Stromal cell of bone marrow (primary cell): ENCODE measurements at regions not wholly inside any gene's neighbourhood (a gene's known extent, or its start where the extent isn't known, plus 50 kb on each side); places are given as distances from the start of the nearest gene placed in this dataset.

ENCODE experiments used
- DNase-seq: peaks from one replicate; pipeline ENCODE4 v3.0.0-alpha.2; 2012; ENCODE audit warnings: low read depth

DNA sequence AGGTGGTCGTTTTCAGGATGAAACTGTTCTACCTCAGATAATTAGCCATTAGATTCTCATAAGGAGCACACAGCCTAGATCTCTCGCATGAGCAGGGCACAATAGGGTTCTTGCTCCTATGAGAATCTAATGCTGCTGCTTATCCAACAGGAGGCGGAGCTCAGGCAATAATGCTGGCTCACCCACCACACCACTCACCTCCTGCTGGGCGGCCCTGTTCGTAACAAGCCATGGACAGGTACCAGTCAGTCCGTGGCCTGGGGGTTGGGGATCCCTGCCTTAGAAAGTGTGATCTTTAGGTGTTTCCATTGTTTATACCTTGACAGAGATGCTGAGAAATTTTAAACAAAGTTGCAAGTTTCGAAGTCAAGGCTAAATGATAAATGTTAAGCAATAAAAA is 344.6 kb upstream of the HTR2A start:
- DNase-seq, result no peak

DNA sequence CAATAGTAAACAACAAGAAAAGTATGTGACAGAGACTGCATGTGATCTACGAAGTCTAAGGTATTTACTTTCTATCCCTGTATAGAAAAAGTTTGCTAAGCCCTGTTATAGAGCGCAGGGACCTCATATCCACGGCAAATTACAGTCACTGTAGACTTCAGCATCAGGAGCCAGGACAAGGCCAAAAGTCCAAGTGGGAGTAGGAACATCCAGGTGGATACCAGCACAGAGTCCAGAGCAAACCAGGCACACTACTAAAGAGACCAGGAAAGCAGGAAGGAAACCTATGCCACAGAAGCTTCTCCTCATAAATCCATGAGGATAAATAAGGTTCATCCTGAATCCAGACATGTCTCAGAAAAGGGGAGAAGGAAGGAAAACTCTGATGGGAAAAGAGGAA is 342.2 kb upstream of the HTR2A start:
- DNase-seq, result no peak

DNA sequence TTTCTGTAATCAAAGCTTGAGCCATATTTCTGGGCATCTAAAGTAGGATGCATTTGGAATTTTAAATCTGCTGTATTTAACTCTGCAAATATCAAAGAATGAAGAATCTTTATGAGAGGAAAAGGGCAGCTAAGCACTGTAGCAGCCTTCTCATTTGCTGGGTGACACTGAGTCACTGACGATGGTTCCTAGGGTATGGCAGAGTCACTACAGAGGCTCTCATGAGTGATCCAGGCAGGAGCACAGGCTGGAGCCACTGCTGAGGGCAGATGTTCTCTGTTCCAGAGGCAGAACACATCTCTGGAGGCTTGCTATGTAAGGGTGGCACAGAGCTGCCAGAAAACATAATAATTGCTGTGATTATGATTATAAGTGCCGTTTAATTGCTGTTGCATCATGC is 340.7 kb upstream of the HTR2A start:
- DNase-seq, result no peak

- DNase-seq, result no peak
These were observed 336.9 kb upstream of the HTR2A start for GRCh38 chr13:47233734-47234133.

DNA sequence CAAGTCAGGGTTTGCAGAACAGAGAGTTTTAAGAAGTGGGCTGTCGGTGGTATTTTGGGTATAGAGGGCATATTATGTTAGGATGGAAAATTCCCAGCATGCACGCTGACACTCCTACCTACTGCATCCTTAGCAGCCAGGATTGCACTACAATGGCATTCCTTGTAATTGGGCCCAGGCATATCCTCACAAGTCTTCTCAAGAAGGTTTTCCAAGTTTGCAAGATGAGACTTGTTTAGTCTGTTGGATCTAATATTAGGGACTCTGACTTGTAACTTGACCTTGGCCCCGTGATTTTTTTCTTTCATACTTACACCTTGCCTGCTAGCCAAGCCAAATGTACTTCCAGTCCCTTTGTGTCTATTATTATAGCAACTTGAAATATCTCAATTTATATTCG is 335.7 kb upstream of the HTR2A start:
- no peak for DNase-seq

DNA sequence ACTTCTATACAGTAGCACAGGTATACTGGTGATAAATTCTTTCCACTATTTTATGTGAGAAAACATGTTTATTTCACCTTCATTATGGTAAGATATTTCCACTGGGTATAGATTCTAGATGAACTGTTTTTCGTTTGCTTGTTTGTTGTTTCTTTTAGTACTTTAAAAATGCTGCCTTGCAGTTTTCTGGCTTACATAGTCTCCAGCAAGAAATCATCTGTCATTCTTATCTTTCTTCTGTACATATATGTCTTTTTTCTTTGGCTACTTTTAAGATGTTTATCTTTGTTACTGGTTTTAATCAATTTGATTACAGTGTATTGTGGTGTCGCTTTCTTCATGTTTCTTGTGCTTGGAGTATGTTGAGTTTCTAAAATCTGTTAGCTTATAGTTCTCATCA is 333.3 kb upstream of the HTR2A start:
- DNase-seq, result no peak

- no peak for DNase-seq
These were observed 329.7 kb upstream of the HTR2A start for GRCh38 chr13:47226516-47226915.

- no peak for DNase-seq
These were observed 323.7 kb upstream of the HTR2A start for GRCh38 chr13:47220453-47221140.

- DNase-seq, result no peak
These were observed 321.8 kb upstream of the HTR2A start for GRCh38 chr13:47218611-47219010.

DNA sequence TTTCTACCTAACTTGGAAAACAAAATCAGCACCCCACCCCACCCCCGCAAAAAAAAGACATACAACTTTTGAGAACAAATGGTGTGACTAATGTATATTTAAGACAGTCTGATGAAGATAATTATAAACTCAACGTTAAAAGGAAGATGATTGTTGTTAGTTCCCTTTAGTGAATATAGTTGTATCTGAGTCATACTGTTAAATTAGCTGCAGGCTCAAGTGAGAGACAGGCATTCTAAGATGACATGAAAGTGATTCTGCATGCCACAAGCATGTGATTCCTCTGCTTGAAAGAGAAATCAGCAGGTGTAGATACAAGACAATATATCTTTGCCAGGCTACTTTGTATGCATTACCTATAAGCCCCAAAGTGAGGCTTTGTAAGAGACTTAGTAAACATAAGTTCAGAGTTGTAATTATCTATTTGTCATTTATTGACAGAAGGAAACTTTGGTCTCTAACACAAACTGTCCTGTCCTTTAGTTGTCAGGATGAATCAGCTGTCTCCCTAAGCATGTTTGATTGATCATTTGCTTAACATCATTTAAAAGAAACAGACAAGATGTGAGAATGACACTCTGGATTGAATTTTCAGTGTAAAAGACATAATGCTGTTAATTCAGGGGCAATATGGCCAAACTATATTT is 319.4 kb upstream of the HTR2A start:
- DNase-seq, result no peak

- no peak for DNase-seq
These were observed 318.9 kb upstream of the HTR2A start for GRCh38 chr13:47215736-47216135.

DNA sequence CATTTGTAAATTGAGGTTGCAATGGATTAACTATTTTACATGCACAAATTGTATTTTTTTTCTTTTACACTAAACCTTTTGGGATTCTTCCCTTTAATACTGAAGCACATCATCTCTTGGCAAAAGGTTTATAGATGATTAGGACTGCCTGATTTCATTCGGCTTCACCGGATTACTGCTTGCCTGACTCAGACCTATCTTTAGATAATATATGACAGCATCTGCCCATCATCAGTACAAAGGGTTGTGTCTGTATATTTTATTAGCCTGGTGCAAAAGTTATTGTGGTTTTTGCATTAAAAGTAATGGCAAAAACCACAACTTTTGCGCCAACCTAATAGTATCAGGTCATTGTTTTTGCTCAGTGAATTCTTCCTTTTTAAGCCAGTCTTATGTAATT is 316.2 kb upstream of the HTR2A start:
- no peak for DNase-seq

GRCh38 chr13:47211106-47211505 is 314.3 kb upstream of the HTR2A start:
- no peak for DNase-seq

DNA sequence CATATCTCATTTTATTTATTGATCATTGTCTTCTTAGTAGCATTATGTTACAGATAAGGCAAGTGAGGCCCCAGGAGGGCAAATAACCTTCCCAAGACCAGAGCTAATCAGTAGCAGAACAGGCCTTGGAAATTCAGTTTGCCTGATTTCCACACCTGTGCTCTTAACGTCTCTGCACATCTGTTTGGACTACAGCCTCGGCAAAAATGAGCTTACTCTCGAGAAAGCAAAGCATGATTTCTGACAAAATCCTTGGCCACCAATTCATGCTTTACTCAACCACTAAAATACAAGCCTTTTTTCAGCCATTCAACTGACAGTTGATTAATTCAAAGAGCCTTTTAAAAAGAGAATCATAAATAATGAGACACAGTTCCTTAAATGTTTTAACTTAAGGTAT is 309.3 kb upstream of the HTR2A start:
- no peak for DNase-seq

DNA sequence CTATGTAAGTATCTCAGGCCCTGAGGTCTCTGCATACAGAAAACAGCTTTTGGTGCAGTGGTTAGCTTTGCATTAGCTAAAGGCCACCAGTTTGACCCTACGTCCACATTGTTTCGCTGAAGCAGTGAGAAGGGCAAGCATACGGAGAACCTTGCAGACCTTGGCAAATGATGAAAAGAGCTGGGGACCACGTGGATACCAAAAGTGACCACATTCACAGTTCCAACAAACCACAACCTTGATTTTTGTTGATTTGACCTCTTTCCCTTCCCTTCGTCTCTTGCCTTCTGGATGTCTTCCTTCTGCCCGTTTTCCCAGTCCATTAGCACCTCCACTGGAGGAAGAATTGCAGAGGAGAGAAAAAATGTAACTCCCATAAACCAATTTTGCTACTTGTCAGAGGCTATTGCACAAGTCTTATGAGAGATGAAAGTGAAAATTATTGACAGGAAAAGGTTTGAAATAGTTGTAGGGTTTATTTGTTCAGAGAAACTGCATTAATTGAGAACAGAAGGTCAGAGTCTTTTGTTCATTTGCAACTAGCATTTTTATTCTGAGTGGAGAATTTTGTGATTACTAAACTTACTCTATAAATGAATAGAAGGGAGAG is 293.9 kb upstream of the HTR2A start:
- DNase-seq, result no peak

GRCh38 chr13:47188802-47189201 is 291.9 kb upstream of the HTR2A start:
- peak; percentile 54 for DNase-seq

DNA sequence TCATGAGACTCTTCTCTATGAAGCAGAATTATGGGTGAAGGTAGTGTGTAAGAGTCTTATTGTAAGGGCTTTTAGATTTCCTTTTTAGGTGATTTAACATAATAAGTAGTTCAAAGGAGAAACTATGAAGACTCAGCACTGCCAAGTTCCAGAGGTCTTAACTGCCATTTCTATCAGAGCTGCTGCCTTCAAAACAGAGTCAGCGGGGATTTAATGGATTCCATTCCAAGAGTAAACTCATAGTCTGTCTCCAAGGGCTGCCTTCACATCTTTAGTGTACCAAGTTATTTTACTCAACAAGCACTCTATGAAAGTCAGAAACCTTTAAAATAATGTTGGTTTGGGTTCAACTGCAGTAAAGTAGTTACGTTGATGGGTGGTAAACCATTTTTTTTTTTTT is 289.6 kb upstream of the HTR2A start:
- no peak for DNase-seq

GRCh38 chr13:47184321-47184720 is 287.5 kb upstream of the HTR2A start:
- DNase-seq, result no peak

DNA sequence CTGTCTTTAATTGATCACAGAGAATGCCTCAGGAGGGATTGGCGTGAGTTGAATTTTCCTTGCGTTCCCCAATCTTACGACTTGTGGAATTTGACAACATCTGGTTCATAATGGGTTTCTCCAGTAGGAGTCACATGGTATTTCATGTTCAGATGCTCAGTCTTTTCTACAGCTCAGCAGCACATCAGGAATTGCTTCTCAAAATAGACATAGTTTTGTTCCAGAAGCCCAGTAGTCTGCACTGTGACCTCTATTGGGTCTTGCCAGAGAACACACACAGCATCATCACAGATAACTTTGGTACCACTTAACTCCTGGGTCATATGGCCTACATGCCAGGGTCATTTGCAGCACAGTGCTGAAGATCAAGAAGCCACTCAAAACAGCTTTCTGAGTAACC is 282.5 kb upstream of the HTR2A start:
- no peak for DNase-seq

GRCh38 chr13:47178090-47178950 is 281.5 kb upstream of the HTR2A start:
- DNase-seq, result no peak

DNA sequence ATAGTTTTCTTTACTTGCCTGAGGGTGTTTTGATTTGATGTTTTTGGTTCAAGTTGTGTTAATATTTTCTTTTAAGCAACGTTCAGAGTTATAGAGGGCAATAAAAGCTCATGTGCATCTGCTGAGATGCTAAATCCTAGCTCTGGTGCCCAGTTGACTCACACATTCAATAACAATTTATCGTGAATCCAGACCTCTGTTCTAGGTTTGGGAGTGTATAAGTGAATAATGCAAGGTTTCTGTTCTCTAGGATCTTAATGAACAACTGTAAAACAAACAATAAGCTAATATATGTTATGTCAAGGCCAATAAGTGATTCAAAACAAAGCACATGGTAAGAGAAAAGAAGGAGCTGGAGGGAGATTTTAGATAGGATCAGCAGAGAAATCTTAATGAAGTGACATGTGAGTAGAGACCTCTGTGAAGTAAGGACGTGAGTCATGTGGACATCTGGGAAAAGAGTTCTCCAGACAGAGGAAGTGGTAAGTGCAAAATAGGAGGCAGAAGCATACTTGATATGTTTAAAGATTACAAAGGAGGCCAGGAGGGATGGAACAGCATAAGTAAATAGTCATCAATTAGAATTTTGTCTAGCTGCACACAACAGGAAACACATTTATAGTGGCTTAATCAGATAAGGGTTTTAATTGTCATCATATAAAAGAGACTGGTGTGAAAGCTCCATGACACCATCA is 278.5 kb upstream of the HTR2A start:
- peak; percentile 74 for DNase-seq

DNA sequence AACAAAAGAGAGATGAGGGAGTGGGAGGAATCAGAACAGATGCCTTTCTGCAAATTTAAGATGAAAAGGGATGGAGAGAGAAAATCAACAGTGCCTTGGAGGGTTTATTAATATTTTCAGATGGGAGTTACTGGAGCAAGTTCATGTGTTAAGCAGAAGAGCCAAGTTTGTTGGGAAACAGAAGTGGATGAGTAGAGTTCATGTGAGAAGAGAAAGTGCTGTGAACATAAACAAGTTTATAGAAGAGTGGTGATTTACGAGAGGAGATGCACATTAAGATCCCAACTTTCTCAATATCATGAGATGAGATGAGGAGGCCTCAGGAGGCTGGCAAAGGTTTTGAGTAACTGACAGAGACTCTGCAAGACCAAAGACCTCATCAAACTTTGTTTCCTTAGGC is 274.1 kb upstream of the HTR2A start:
- DNase-seq, result no peak
